ENCODE measurements at regions not wholly inside any gene's neighbourhood (a gene's known extent, or its start where the extent isn't known, plus 50 kb on each side); places are given as distances from the start of the nearest gene placed in this dataset.

- Histone ChIP-seq H3K9me3 (no peaks in the 10 kb centered on the region), H3K4me3 (no peak overlapping the region), H3K36me3 (no peaks in the 10 kb centered on the region), H3K27me3 (peaks cover 0 to 51% of the 10 kb centered on the region in 2 donors), H3K27ac (no peak overlapping the region), H3K4me1 (no peaks in the 10 kb centered on the region)
- intact Hi-C loops (cut with DNase I; ENCODE audit: low total_unique reads) = no loop called here
- no peak for TF ChIP-seq CTCF (IDR thresholded peaks at IDR 0.05)
- no peak for TF ChIP-seq POLR2A (IDR thresholded peaks at IDR 0.05)
- no peak for TF ChIP-seq POLR2AphosphoS5 (IDR thresholded peaks at IDR 0.05)
- no peak for DNase-seq (ENCODE audit: low spot score in 2 of 2)
Measured at GRCh38 chrX:13518126-13518525, 51.3 kb upstream of the EGFL6 start.

GRCh38 chrX:13515211-13515930 is 54.0 kb upstream of the EGFL6 start:
- TF ChIP-seq CTCF (IDR thresholded peaks at IDR 0.05) = no peak
- no peak for TF ChIP-seq POLR2AphosphoS5 (IDR thresholded peaks at IDR 0.05)
- TF ChIP-seq POLR2A (IDR thresholded peaks at IDR 0.05) = no peak
- intact Hi-C loops (cut with DNase I; ENCODE audit: low total_unique reads) = no loop called here
- Histone ChIP-seq H3K4me1 (no peaks in the 10 kb centered on the region), H3K9me3 (no peaks in the 10 kb centered on the region), H3K27ac (no peak overlapping the region), H3K4me3 (no peak overlapping the region), H3K36me3 (no peaks in the 10 kb centered on the region), H3K27me3 (peaks cover 0 to 46% of the 10 kb centered on the region in 2 donors)
- DNase-seq (ENCODE audit: low spot score in 2 of 2) = no peak

- TF ChIP-seq POLR2A (IDR thresholded peaks at IDR 0.05) (no peak), POLR2AphosphoS5 (IDR thresholded peaks at IDR 0.05) (no peak), CTCF (IDR thresholded peaks at IDR 0.05) (no peak)
- intact Hi-C loops (cut with DNase I; ENCODE audit: low total_unique reads) = no loop called here
- no peaks in the 10 kb centered on the region for H3K9me3 ChIP-seq
- no peak for DNase-seq (ENCODE audit: low spot score in 2 of 2)
- no peak overlapping the region for H3K4me3 ChIP-seq
- no peak overlapping the region for H3K27ac ChIP-seq
- peaks cover 0 to 16% of the 10 kb centered on the region in 2 donors for H3K27me3 ChIP-seq
- no peaks in the 10 kb centered on the region for H3K36me3 ChIP-seq
- H3K4me1 ChIP-seq = no peaks in the 10 kb centered on the region
Measured at GRCh38 chrX:13511944-13512330, 57.5 kb upstream of the EGFL6 start.

- Histone ChIP-seq H3K36me3 (no peaks in the 10 kb centered on the region), H3K4me1 (no peaks in the 10 kb centered on the region), H3K4me3 (no peak overlapping the region), H3K27me3 (peaks cover 0 to 11% of the 10 kb centered on the region in 2 donors), H3K27ac (no peak overlapping the region), H3K9me3 (no peaks in the 10 kb centered on the region)
- TF ChIP-seq POLR2AphosphoS5 (IDR thresholded peaks at IDR 0.05) (no peak), CTCF (IDR thresholded peaks at IDR 0.05) (no peak), POLR2A (IDR thresholded peaks at IDR 0.05) (no peak)
- intact Hi-C loops (cut with DNase I; ENCODE audit: low total_unique reads) = no loop called here
- no peak for DNase-seq (ENCODE audit: low spot score in 2 of 2)
Measured at GRCh38 chrX:13511241-13511943, 58.0 kb upstream of the EGFL6 start.

- Histone ChIP-seq H3K36me3 (no peaks in the 10 kb centered on the region), H3K9me3 (no peaks in the 10 kb centered on the region), H3K27me3 (peaks cover 0 to 24% of the 10 kb centered on the region in 2 donors), H3K27ac (no peak overlapping the region), H3K4me3 (no peak overlapping the region), H3K4me1 (no peaks in the 10 kb centered on the region)
- no peak for TF ChIP-seq POLR2AphosphoS5 (IDR thresholded peaks at IDR 0.05)
- TF ChIP-seq POLR2A (IDR thresholded peaks at IDR 0.05) = no peak
- TF ChIP-seq CTCF (IDR thresholded peaks at IDR 0.05) = no peak
- intact Hi-C loops (cut with DNase I; ENCODE audit: low total_unique reads) = no loop called here
- DNase-seq (ENCODE audit: low spot score in 2 of 2) = no peak
Measured at GRCh38 chrX:13507893-13508292, 61.5 kb upstream of the EGFL6 start.
